OCI-LY7 (cell line): ENCODE measurements at regions not wholly inside any gene's neighbourhood (a gene's known extent, or its start where the extent isn't known, plus 50 kb on each side); places are given as distances from the start of the nearest gene placed in this dataset.

ENCODE experiments used
- BruUV-seq: library from RNA; stranded (reverse); fragments of 400-500 nt; replicated peaks from 2 replicates; lab custom pipeline; 2021; lab: Mats Ljungman, UMichigan
- CTCF ChIA-PET: fragments of 300-600 bp; sonication (Branson Sonifier 250); formaldehyde crosslinking; loops from one replicate; lab custom pipeline; 2022; ENCODE audit warnings: antibody characterized with exemption; ENCODE audit not compliant: unreplicated experiment; lab: Charles Lee
- POLR2A ChIA-PET: fragments of 300-600 bp; sonication (Branson Sonifier 250); formaldehyde crosslinking; loops from one replicate; lab custom pipeline; 2022; ENCODE audit warnings: antibody characterized with exemption; lab: Charles Lee
- DNase-seq: peaks from one replicate; pipeline ENCODE4 v3.0.0-alpha.2; 2015; ENCODE audit warnings: low spot score
- H2AFZ ChIP-seq: fragments of 200-600 bp; sonication (generic), shearing (Covaris generic); 2 replicates; pipeline ENCODE4 v1.6.1; 2014; ENCODE audit warnings: mild to moderate bottlenecking, antibody characterized with exemption, low read length, moderate library complexity
- H3K27ac ChIP-seq: fragments of 200-600 bp; sonication (generic); 2 replicates; pipeline ENCODE4 v1.5.1; 2014; ENCODE audit warnings: mixed run types, low read depth, mild to moderate bottlenecking, moderate library complexity, low read length, inconsistent platforms; ENCODE audit not compliant: poor library complexity, severe bottlenecking
- H3K36me3 ChIP-seq: fragments of 200-600 bp; sonication (generic); 2 replicates; pipeline ENCODE4 v1.6.1; 2014; ENCODE audit warnings: mild to moderate bottlenecking, antibody characterized with exemption, low read length, moderate library complexity, mixed read lengths; ENCODE audit not compliant: insufficient read depth
- H3K4me1 ChIP-seq: fragments of 200-600 bp; sonication (generic); 2 replicates; pipeline ENCODE4 v1.5.1; 2014; ENCODE audit warnings: mild to moderate bottlenecking, low read length; ENCODE audit not compliant: insufficient read depth, poor library complexity, severe bottlenecking
- H3K4me2 ChIP-seq: fragments of 200-600 bp; sonication (generic); 2 replicates; pipeline ENCODE4 v1.6.1; 2014; ENCODE audit warnings: mild to moderate bottlenecking, low read length
- H3K4me3 ChIP-seq: fragments of 200-600 bp; sonication (generic); 2 replicates; pipeline ENCODE4 v1.5.1; 2014; ENCODE audit warnings: mild to moderate bottlenecking, low read depth, low read length; ENCODE audit not compliant: poor library complexity, severe bottlenecking
- H3K79me2 ChIP-seq: fragments of 200-600 bp; sonication (generic); 2 replicates; pipeline ENCODE4 v1.6.1; 2016; ENCODE audit warnings: low read depth, mild to moderate bottlenecking, low read length, moderate library complexity, mixed read lengths; ENCODE audit not compliant: insufficient read depth
- H3K9me2 ChIP-seq: fragments of 200-600 bp; sonication (generic); 2 replicates; pipeline ENCODE4 v1.6.1; 2016; ENCODE audit warnings: mild to moderate bottlenecking, low read length, mixed read lengths; ENCODE audit not compliant: insufficient read depth
- H3K9me3 ChIP-seq: fragments of 200-600 bp; sonication (generic); 2 replicates; pipeline ENCODE4 v1.6.1; 2014; ENCODE audit warnings: mild to moderate bottlenecking, mixed run types, low read length, mixed read lengths
- H4K20me1 ChIP-seq: fragments of 200-600 bp; sonication (generic); 2 replicates; pipeline ENCODE4 v1.6.1; 2014; ENCODE audit warnings: mild to moderate bottlenecking, antibody characterized with exemption, low read length, moderate library complexity, mixed read lengths; ENCODE audit not compliant: insufficient read depth
- CTCF ChIP-seq: fragments of 200-600 bp; sonication (generic); conservative IDR thresholded peaks from 2 replicates; pipeline ENCODE4 v1.5.1; 2014; ENCODE audit warnings: mild to moderate bottlenecking, antibody characterized with exemption, low read length, moderate library complexity, mixed read lengths
- EZH2phosphoT487 ChIP-seq: fragments of 200-600 bp; sonication (generic); IDR thresholded peaks from 2 replicates; pipeline ENCODE4 v1.6.1; 2018; ENCODE audit warnings: low read depth, borderline replicate concordance, mild to moderate bottlenecking, mixed run types, antibody characterized with exemption, low read length, moderate library complexity, mixed read lengths
- intact Hi-C: fragments of 100-400 bp; cut with micrococcal nuclease; formaldehyde crosslinking; loops from one replicate; pipeline ENCODE4 v1.10.0; 2022; ENCODE audit not compliant: unreplicated experiment

- Histone ChIP-seq H3K4me3 (no peak overlapping the region), H3K79me2 (no peaks in the 10 kb centered on the region), H3K4me2 (no peak overlapping the region), H3K27ac (no peak overlapping the region), H2AFZ (no peak overlapping the region), H4K20me1 (no peaks in the 10 kb centered on the region), H3K36me3 (no peaks in the 10 kb centered on the region), H3K9me2 (no peaks in the 10 kb centered on the region), H3K4me1 (no peaks in the 10 kb centered on the region), H3K9me3 (no peaks in the 10 kb centered on the region)
- intact Hi-C loops = loop anchor here (10.0 kb wide), 1 partner anchor 58 kb away; no protein-coding TSS in a partner anchor
- DNase-seq = no peak
- no TSS peak for BruUV-seq
- ChIA-PET CTCF (no interaction called here), POLR2A (interaction anchor here (0.5 kb wide), 1 partner anchor 43 kb away, joined by 3 read pairs; no protein-coding TSS in a partner anchor)
- TF ChIP-seq CTCF (no peak), EZH2phosphoT487 (no peak)
Observed at GRCh38 chr5:85453026-85453349, 1068.3 kb upstream of the EDIL3 start.

GRCh38 chr5:85458319-85458718 is 1073.6 kb upstream of the EDIL3 start:
- Histone ChIP-seq H3K79me2 (no peaks in the 10 kb centered on the region), H3K4me1 (no peaks in the 10 kb centered on the region), H3K36me3 (no peaks in the 10 kb centered on the region), H3K4me2 (no peak overlapping the region), H3K9me3 (no peaks in the 10 kb centered on the region), H4K20me1 (no peaks in the 10 kb centered on the region), H3K27ac (no peak overlapping the region), H3K9me2 (no peaks in the 10 kb centered on the region), H3K4me3 (no peak overlapping the region), H2AFZ (no peak overlapping the region)
- ChIA-PET CTCF (no interaction called here), POLR2A (interaction anchor here (0.5 to 0.9 kb wide), 2 partner anchors 9 to 256 kb away, joined by 3 read pairs; no protein-coding TSS in a partner anchor)
- TF ChIP-seq CTCF = no peak
- no peak for TF ChIP-seq EZH2phosphoT487
- intact Hi-C loops = loop anchor here (10.0 kb wide), 1 partner anchor 64 kb away; no protein-coding TSS in a partner anchor
- BruUV-seq = no TSS peak
- DNase-seq = no peak

GRCh38 chr5:85462957-85463356 is 1078.3 kb upstream of the EDIL3 start:
- no peaks in the 10 kb centered on the region for H4K20me1 ChIP-seq
- no peak for TF ChIP-seq EZH2phosphoT487
- TF ChIP-seq CTCF = no peak
- intact Hi-C loops = no loop called here
- no peak for DNase-seq
- H3K36me3 ChIP-seq = no peaks in the 10 kb centered on the region
- H3K79me2 ChIP-seq = no peaks in the 10 kb centered on the region
- CTCF ChIA-PET = no interaction called here
- H3K4me1 ChIP-seq = no peaks in the 10 kb centered on the region
- no peaks in the 10 kb centered on the region for H3K9me2 ChIP-seq
- H3K4me3 ChIP-seq = no peak overlapping the region
- no peak overlapping the region for H2AFZ ChIP-seq
- POLR2A ChIA-PET = no interaction called here
- no peaks in the 10 kb centered on the region for H3K9me3 ChIP-seq
- BruUV-seq = no TSS peak
- H3K4me2 ChIP-seq = no peak overlapping the region
- no peak overlapping the region for H3K27ac ChIP-seq
